GM18909 (cell line): ENCODE measurements at regions not wholly inside any gene's neighbourhood (a gene's known extent, or its start where the extent isn't known, plus 50 kb on each side); places are given as distances from the start of the nearest gene placed in this dataset.

Experiments
- ATAC-seq: cut with Tn5 transposase; IDR thresholded peaks from one replicate; pipeline ENCODE4 v1.9.1; 2021; ENCODE audit warnings: mild to moderate bottlenecking; ENCODE audit not compliant: unreplicated experiment, poor library complexity

GRCh38 chr17:65477600-65477999 is 83.8 kb downstream of the AXIN2 start:
- no peak for ATAC-seq

GRCh38 chr17:65474660-65475059 is 86.8 kb downstream of the AXIN2 start:
- ATAC-seq: no peak

- no peak for ATAC-seq
Observed at GRCh38 chr17:65473985-65474384, 87.5 kb downstream of the AXIN2 start.

- no peak for ATAC-seq
Observed at GRCh38 chr17:65473363-65473762, 88.1 kb downstream of the AXIN2 start.

- no peak for ATAC-seq
Observed at GRCh38 chr17:65472666-65473309, 88.7 kb downstream of the AXIN2 start.

GRCh38 chr17:65470783-65471182 is 90.7 kb downstream of the AXIN2 start:
- ATAC-seq: no peak

GRCh38 chr17:65468321-65468720 is 93.1 kb downstream of the AXIN2 start:
- ATAC-seq: no peak

GRCh38 chr17:65467156-65467555 is 94.3 kb downstream of the AXIN2 start:
- no peak for ATAC-seq

- no peak for ATAC-seq
Observed at GRCh38 chr17:65466547-65466946, 94.9 kb downstream of the AXIN2 start.

GRCh38 chr17:65463242-65463641 is 98.2 kb downstream of the AXIN2 start:
- no peak for ATAC-seq

- no peak for ATAC-seq
Observed at GRCh38 chr17:65459677-65460347, 101.6 kb downstream of the AXIN2 start.

GRCh38 chr17:65457635-65458257 is 103.7 kb downstream of the AXIN2 start:
- no peak for ATAC-seq

GRCh38 chr17:65457183-65457582 is 104.3 kb downstream of the AXIN2 start:
- no peak for ATAC-seq

GRCh38 chr17:65456368-65457151 is 104.9 kb downstream of the AXIN2 start:
- ATAC-seq: no peak

- ATAC-seq: no peak
Observed at GRCh38 chr17:65455972-65456343, 105.5 kb downstream of the AXIN2 start.

GRCh38 chr17:65455154-65455971 is 106.1 kb downstream of the AXIN2 start:
- ATAC-seq: no peak

GRCh38 chr17:65453204-65453931 is 108.1 kb downstream of the AXIN2 start:
- no peak for ATAC-seq

- no peak for ATAC-seq
Observed at GRCh38 chr17:65449495-65449894, 112.0 kb downstream of the AXIN2 start.

- ATAC-seq: no peak
Observed at GRCh38 chr17:65447823-65448222, 113.6 kb downstream of the AXIN2 start.
